ENCODE measurements at regions not wholly inside any gene's neighbourhood (a gene's known extent, or its start where the extent isn't known, plus 50 kb on each side); places are given as distances from the start of the nearest gene placed in this dataset.

DNA sequence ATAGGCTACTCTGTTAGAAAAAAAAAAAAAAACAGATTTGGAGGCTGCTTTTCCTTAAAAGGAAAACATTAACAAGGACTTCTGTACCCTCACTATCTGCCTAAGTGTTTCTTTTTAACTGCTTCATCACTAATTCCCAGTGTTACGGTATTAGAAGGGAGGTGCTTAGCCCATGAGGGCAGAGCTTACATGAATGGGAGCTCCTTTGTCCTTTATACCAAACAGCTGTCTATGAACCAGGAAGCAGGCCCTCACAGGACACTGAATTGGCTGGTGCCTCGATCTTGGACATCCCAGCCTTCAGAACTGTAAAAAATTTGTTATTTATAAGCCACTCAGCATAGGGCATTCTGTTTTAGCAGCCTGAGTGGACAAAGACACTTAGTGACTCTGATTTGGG is 215.6 kb upstream of the NRSN1 start:
- no peak overlapping the region for H2AFZ ChIP-seq (ENCODE audit: low read depth, low read length)
- ChIA-PET CTCF (interaction anchor here (0.7 kb wide), 1 partner anchor 137 kb away, joined by 4 read pairs; no protein-coding TSS in a partner anchor), POLR2A (no interaction called here)
- no peaks in the 10 kb centered on the region for H4K20me1 ChIP-seq (replicated peaks; ENCODE audit: control insufficient read depth, extremely low read depth, insufficient read depth, low read length)
- H3K4me3 ChIP-seq (replicated peaks in 1 of 3; ENCODE audit: insufficient read depth in 1 of 3, low read depth in 1 of 3, low read length in 3 of 3) = no peak overlapping the region
- H3K27ac ChIP-seq (ENCODE audit: insufficient read depth, low read depth, low read length) = no peak overlapping the region
- H3K4me2 ChIP-seq (ENCODE audit: insufficient read depth, low read length) = no peak overlapping the region
- dilution Hi-C loops (cut with MboI; ENCODE audit: extremely low pct_ligation_motif_present, low sequenced_read_pairs) = no loop called here
- no peak overlapping the region for H3K9ac ChIP-seq (replicated peaks; ENCODE audit: extremely low read depth, insufficient read depth, low read length)
- FAIRE-seq (no peak), DNase-seq (ENCODE audit: low read depth, low spot score) (no peak)
- H3K27me3 ChIP-seq (ENCODE audit: control insufficient read depth in 2 of 2, insufficient read depth in 2 of 2, low read length in 2 of 2) = no peaks in the 10 kb centered on the region
- no peaks in the 10 kb centered on the region for H3K36me3 ChIP-seq (ENCODE audit: control insufficient read depth in 2 of 2, extremely low read depth in 1 of 2, insufficient read depth in 2 of 2, low read length in 2 of 2)
- no TSS peak for BruUV-seq (replicated peaks)
- TF ChIP-seq POLR2A (IDR thresholded peaks at IDR 0.05; ENCODE audit: low read depth, low read length) = no peak
- no peak for TF ChIP-seq MYC (IDR thresholded peaks at IDR 0.05; ENCODE audit: low read depth, low read length)
- no peak for TF ChIP-seq CTCF (IDR thresholded peaks at IDR 0.05; ENCODE audit: extremely low read depth in 1 of 2, insufficient read depth in 1 of 2, low read depth in 1 of 2, low read length in 2 of 2)
- TF ChIP-seq, protein P1, sequence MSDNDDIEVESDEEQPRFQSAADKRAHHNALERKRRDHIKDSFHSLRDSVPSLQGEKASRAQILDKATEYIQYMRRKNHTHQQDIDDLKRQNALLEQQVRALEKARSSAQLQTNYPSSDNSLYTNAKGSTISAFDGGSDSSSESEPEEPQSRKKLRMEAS (IDR thresholded peaks at IDR 0.05; ENCODE audit: insufficient read depth, insufficient read length) = no peak
- no peak for TF ChIP-seq GATA2 (IDR thresholded peaks at IDR 0.05; ENCODE audit: insufficient read depth, insufficient read length, low read depth, low read length)
- no peak for TF ChIP-seq JUN (IDR thresholded peaks at IDR 0.05; ENCODE audit: borderline replicate concordance, insufficient read depth, insufficient read length, low read depth)
- intact Hi-C loops (cut with micrococcal nuclease) = no loop called here
- no peaks in the 10 kb centered on the region for H3K79me2 ChIP-seq (ENCODE audit: control insufficient read depth, insufficient read depth, low read length)
- no peaks in the 10 kb centered on the region for H3K4me1 ChIP-seq (ENCODE audit: control insufficient read depth, extremely low read depth, insufficient read depth, low read length)
- H3K9me3 ChIP-seq (replicated peaks; ENCODE audit: control insufficient read depth, insufficient read depth, low read length) = peaks cover 2% of the 10 kb centered on the region
- H3K9me1 ChIP-seq (replicated peaks; ENCODE audit: control insufficient read depth, extremely low read depth, insufficient read depth, low read length) = no peaks in the 10 kb centered on the region

DNA sequence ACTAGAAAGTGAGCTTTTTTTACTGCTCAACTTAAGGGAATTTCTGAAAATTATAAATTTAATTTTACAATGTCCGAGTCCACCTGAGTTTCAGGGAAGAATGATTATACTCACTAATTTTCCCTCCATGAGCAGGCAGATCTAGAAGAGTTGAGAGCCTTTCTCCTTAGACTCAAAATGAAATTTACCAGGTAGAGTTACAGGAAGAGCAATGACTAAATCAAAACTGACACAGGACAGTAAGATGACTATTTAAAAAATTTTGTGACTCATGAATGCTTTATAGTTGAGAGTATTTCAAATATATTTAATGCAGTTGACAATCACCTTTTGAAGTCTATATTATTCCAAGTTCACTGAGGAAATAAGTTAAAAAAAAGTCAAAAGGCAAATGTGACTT is 198.1 kb upstream of the NRSN1 start:
- Histone ChIP-seq H4K20me1 (replicated peaks; ENCODE audit: control insufficient read depth, extremely low read depth, insufficient read depth, low read length) (no peaks in the 10 kb centered on the region), H3K36me3 (ENCODE audit: control insufficient read depth in 2 of 2, extremely low read depth in 1 of 2, insufficient read depth in 2 of 2, low read length in 2 of 2) (no peaks in the 10 kb centered on the region), H3K9ac (replicated peaks; ENCODE audit: extremely low read depth, insufficient read depth, low read length) (no peak overlapping the region), H3K79me2 (ENCODE audit: control insufficient read depth, insufficient read depth, low read length) (no peaks in the 10 kb centered on the region), H3K27me3 (ENCODE audit: control insufficient read depth in 2 of 2, insufficient read depth in 2 of 2, low read length in 2 of 2) (no peaks in the 10 kb centered on the region), H3K9me1 (replicated peaks; ENCODE audit: control insufficient read depth, extremely low read depth, insufficient read depth, low read length) (no peaks in the 10 kb centered on the region), H3K9me3 (replicated peaks; ENCODE audit: control insufficient read depth, insufficient read depth, low read length) (no peaks in the 10 kb centered on the region), H3K4me1 (ENCODE audit: control insufficient read depth, extremely low read depth, insufficient read depth, low read length) (no peaks in the 10 kb centered on the region), H3K27ac (ENCODE audit: insufficient read depth, low read depth, low read length) (no peak overlapping the region), H3K4me3 (replicated peaks in 1 of 3; ENCODE audit: insufficient read depth in 1 of 3, low read depth in 1 of 3, low read length in 3 of 3) (no peak overlapping the region), H3K4me2 (ENCODE audit: insufficient read depth, low read length) (no peak overlapping the region), H2AFZ (ENCODE audit: low read depth, low read length) (no peak overlapping the region)
- intact Hi-C loops (cut with micrococcal nuclease) (no loop called here), dilution Hi-C loops (cut with MboI; ENCODE audit: extremely low pct_ligation_motif_present, low sequenced_read_pairs) (no loop called here)
- no TSS peak for BruUV-seq (replicated peaks)
- TF ChIP-seq POLR2A (IDR thresholded peaks at IDR 0.05; ENCODE audit: low read depth, low read length) = no peak
- TF ChIP-seq, protein P1 (IDR thresholded peaks at IDR 0.05; ENCODE audit: insufficient read depth, insufficient read length) = no peak
- no peak for TF ChIP-seq GATA2 (IDR thresholded peaks at IDR 0.05; ENCODE audit: insufficient read depth, insufficient read length, low read depth, low read length)
- no peak for TF ChIP-seq CTCF (IDR thresholded peaks at IDR 0.05; ENCODE audit: extremely low read depth in 1 of 2, insufficient read depth in 1 of 2, low read depth in 1 of 2, low read length in 2 of 2)
- no peak for TF ChIP-seq POLR2AphosphoS5 (IDR thresholded peaks at IDR 0.05; ENCODE audit: insufficient read depth, low read depth, low read length)
- TF ChIP-seq EZH2 (IDR thresholded peaks at IDR 0.05; ENCODE audit: borderline replicate concordance, low read depth, low read length, severe bottlenecking) = no peak
- no peak for TF ChIP-seq MYC (IDR thresholded peaks at IDR 0.05; ENCODE audit: low read depth, low read length)
- TF ChIP-seq JUN (IDR thresholded peaks at IDR 0.05; ENCODE audit: borderline replicate concordance, insufficient read depth, insufficient read length, low read depth) = no peak
- no peak for TF ChIP-seq FOS (IDR thresholded peaks at IDR 0.05; ENCODE audit: borderline replicate concordance, insufficient read depth, low read length)
- CTCF ChIA-PET = no interaction called here
- no peak for DNase-seq (ENCODE audit: low read depth, low spot score)
- POLR2A ChIA-PET = no interaction called here
- FAIRE-seq = no peak
